HEK293T (cell line): ENCODE measurements at regions not wholly inside any gene's neighbourhood (a gene's known extent, or its start where the extent isn't known, plus 50 kb on each side); places are given as distances from the start of the nearest gene placed in this dataset.

Experiments
- TARDBP ChIP-seq: fragments of 450-650 bp; IDR thresholded peaks from 2 replicates; pipeline ENCODE4 v1.6.1; 2016
- ZNF384 ChIP-seq: fragments of 450-650 bp; IDR thresholded peaks from 2 replicates; pipeline ENCODE4 v1.6.1; 2016
- TF ChIP-seq, protein P1 (sequence below): fragments of 450-650 bp; IDR thresholded peaks from 2 replicates; pipeline ENCODE4 v1.6.1; 2016

- no peak for TF ChIP-seq TARDBP
- no peak for TF ChIP-seq ZNF384
- TF ChIP-seq, protein P1, sequence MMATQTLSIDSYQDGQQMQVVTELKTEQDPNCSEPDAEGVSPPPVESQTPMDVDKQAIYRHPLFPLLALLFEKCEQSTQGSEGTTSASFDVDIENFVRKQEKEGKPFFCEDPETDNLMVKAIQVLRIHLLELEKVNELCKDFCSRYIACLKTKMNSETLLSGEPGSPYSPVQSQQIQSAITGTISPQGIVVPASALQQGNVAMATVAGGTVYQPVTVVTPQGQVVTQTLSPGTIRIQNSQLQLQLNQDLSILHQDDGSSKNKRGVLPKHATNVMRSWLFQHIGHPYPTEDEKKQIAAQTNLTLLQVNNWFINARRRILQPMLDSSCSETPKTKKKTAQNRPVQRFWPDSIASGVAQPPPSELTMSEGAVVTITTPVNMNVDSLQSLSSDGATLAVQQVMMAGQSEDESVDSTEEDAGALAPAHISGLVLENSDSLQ: no peak
These were observed 194.0 kb downstream of the ZFP36L2 start for GRCh38 chr2:43032213-43033015.
